ENCODE measurements at regions not wholly inside any gene's neighbourhood (a gene's known extent, or its start where the extent isn't known, plus 50 kb on each side); places are given as distances from the start of the nearest gene placed in this dataset.

GRCh38 chr6:67369679-67370078 lies 1265.4 kb upstream of the ADGRB3 start:
- TF ChIP-seq EP300 (IDR thresholded peaks at IDR 0.05) (no peak), CTCF (IDR thresholded peaks at IDR 0.05) (no peak), RAD21 (conservative IDR thresholded peaks at IDR 0.05 in 1 of 2, IDR thresholded peaks at IDR 0.05 in 1 of 2) (no peak), PBX3 (IDR thresholded peaks at IDR 0.05) (no peak), PHF8 (IDR thresholded peaks at IDR 0.05; ENCODE audit: borderline replicate concordance, low read depth) (no peak), POLR2A (IDR thresholded peaks at IDR 0.05; ENCODE audit: low read length) (no peak), REST (IDR thresholded peaks at IDR 0.05) (no peak), HMGXB4 (CRISPR knock-in tag; IDR thresholded peaks at IDR 0.05; ENCODE audit: borderline replicate concordance) (no peak), NFE2L2 (conservative IDR thresholded peaks at IDR 0.05; ENCODE audit: low read length) (no peak), JUN (IDR thresholded peaks at IDR 0.05) (no peak), ZNF302 (CRISPR knock-in tag; IDR thresholded peaks at IDR 0.05) (no peak), EHMT2 (IDR thresholded peaks at IDR 0.05; ENCODE audit: low read depth) (no peak)
- TF ChIP-seq, protein P1, sequence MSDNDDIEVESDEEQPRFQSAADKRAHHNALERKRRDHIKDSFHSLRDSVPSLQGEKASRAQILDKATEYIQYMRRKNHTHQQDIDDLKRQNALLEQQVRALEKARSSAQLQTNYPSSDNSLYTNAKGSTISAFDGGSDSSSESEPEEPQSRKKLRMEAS (IDR thresholded peaks at IDR 0.05) = no peak
- TF ChIP-seq, protein P2, sequence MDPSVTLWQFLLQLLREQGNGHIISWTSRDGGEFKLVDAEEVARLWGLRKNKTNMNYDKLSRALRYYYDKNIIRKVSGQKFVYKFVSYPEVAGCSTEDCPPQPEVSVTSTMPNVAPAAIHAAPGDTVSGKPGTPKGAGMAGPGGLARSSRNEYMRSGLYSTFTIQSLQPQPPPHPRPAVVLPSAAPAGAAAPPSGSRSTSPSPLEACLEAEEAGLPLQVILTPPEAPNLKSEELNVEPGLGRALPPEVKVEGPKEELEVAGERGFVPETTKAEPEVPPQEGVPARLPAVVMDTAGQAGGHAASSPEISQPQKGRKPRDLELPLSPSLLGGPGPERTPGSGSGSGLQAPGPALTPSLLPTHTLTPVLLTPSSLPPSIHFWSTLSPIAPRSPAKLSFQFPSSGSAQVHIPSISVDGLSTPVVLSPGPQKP (IDR thresholded peaks at IDR 0.05; ENCODE audit: low read depth, low read length) = no peak

All from A549 (cell line).